Left lung (tissue), 4 donors: ENCODE measurements at regions not wholly inside any gene's neighbourhood (a gene's known extent, or its start where the extent isn't known, plus 50 kb on each side); places are given as distances from the start of the nearest gene placed in this dataset.

Experiments used
- ATAC-seq: fragments of 200-7000 bp; cut with Tn5 transposase; one replicate; pipeline ENCODE4 v1.9.1; 2020; ENCODE audit warnings: moderate library complexity
- DNase-seq, 4 donors: peaks; one replicate each; pipeline ENCODE4 v3.0.0-alpha.2; 2013 to 2020
- H3K27ac ChIP-seq, 2 donors: fragments of 200-600 bp; sonication (generic) in 1 of 2; one replicate each; pipeline versions ENCODE4 v1.5.0 to v1.8.0; 2020 to 2021
- H3K27me3 ChIP-seq, 2 donors: fragments of 200-600 bp; sonication (generic) in 1 of 2; one replicate each; pipeline versions ENCODE4 v1.5.0 to v1.8.0; 2020 to 2021
- H3K36me3 ChIP-seq, 2 donors: fragments of 200-600 bp; sonication (generic) in 1 of 2; one replicate each; pipeline versions ENCODE4 v1.5.0 to v1.8.0; 2020 to 2021
- H3K4me1 ChIP-seq, 2 donors: fragments of 200-600 bp; one replicate each; pipeline ENCODE4 v1.8.0; 2021
- H3K4me3 ChIP-seq, 2 donors: fragments of 200-600 bp; sonication (generic) in 1 of 2; one replicate each; pipeline versions ENCODE4 v1.5.0 to v1.8.0; 2020 to 2021; ENCODE audit warnings: mild to moderate bottlenecking in 1 of 2
- H3K9me3 ChIP-seq, 2 donors: fragments of 200-600 bp; sonication (generic) in 1 of 2; one replicate each; pipeline versions ENCODE4 v1.5.0 to v1.8.0; 2020 to 2021
- intact Hi-C, 2 donors: fragments of 100-400 bp; cut with DNase I; formaldehyde crosslinking; loops; one replicate each; pipeline versions ENCODE4 v1.11.2 to v1.14.2; 2022
- TF ChIP-seq, protein P1 (sequence below), 2 donors: fragments of 200-600 bp; sonication (generic) in 1 of 2; IDR thresholded peaks; one replicate each; pipeline versions ENCODE4 v1.5.0 to v1.8.0; 2021; ENCODE audit warnings: antibody characterized with exemption in 2 of 2
- donor health status: DM: no; HTN: yes; CAD: no.
- donor health status: DM: no; HTN: no; CAD: no.

DNA sequence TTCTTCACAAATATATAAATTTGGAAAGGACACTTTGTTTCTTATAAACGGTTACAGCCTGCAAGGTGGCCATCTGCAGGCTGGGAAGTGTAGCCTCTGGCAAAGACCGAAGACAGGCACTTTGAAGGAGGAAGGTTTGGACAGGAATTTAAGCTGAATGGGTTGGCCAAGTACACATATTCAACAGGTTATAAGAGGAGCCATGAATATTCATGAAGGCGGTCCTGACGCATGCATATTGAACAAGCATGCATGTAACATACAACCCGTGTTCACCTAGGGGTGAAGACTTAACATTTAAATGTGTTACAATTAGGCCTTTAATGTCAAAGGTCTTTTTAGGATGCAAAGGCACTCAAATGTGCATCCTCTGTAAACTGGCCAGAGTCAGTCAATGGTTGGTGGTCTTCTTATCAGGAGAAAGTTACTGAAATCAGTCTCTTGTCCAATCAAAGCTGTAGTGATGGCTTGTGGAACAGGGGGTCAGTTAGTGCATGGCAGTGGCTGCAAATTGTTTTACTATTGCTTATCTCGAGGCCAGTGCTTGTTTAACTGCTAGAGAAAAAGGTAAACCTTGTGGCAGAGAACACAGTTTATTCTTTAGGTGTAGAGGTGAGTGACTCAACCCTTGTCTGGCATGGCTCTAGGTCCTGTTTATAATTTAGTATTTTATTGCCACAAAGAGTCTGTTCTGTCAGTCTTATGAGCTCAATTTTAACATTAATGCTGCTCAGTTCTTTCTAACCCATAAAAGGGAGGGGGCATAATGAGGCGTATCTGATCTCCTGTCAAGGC is 70.3 kb upstream of the F3 start:
- Histone ChIP-seq H3K36me3 (no peaks in the 10 kb centered on the region), H3K9me3 (no peaks in the 10 kb centered on the region), H3K27ac (peak overlapping the region in 1 of 2 donors; percentile 44), H3K4me3 (no peak overlapping the region), H3K4me1 (peaks cover 0 to 46% of the 10 kb centered on the region in 2 donors), H3K27me3 (no peaks in the 10 kb centered on the region)
- no peak for DNase-seq
- peak; percentile 46 for ATAC-seq
- TF ChIP-seq, protein P1, sequence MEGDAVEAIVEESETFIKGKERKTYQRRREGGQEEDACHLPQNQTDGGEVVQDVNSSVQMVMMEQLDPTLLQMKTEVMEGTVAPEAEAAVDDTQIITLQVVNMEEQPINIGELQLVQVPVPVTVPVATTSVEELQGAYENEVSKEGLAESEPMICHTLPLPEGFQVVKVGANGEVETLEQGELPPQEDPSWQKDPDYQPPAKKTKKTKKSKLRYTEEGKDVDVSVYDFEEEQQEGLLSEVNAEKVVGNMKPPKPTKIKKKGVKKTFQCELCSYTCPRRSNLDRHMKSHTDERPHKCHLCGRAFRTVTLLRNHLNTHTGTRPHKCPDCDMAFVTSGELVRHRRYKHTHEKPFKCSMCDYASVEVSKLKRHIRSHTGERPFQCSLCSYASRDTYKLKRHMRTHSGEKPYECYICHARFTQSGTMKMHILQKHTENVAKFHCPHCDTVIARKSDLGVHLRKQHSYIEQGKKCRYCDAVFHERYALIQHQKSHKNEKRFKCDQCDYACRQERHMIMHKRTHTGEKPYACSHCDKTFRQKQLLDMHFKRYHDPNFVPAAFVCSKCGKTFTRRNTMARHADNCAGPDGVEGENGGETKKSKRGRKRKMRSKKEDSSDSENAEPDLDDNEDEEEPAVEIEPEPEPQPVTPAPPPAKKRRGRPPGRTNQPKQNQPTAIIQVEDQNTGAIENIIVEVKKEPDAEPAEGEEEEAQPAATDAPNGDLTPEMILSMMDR (IDR thresholded peaks at IDR 0.05) = no peak
- intact Hi-C loops = no loop called here

DNA sequence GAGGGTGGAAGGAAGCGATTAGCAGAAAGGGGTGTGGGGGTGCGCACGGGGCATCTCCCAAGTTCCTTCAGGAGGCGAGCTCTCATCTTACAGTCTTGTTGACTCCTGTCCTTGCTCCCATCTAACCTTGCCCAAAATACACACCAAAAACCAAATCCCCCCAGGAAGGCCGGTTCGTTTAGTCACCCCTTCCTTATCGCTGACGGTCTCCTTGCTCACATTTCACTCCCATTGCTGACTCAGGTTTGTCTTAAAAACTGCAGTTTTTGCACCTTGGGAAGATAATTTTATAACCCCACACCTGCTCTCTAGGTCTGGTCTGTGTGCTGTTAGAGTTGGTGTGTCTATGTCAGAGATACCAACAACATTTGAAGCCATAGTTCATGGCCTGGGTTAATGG is 68.1 kb upstream of the F3 start:
- Histone ChIP-seq H3K4me3 (no peak overlapping the region), H3K4me1 (peaks cover 0 to 42% of the 10 kb centered on the region in 2 donors), H3K9me3 (no peaks in the 10 kb centered on the region), H3K36me3 (no peaks in the 10 kb centered on the region), H3K27me3 (no peaks in the 10 kb centered on the region), H3K27ac (no peak overlapping the region)
- DNase-seq (no peak), ATAC-seq (no peak)
- intact Hi-C loops = no loop called here
- TF ChIP-seq, protein P1 (IDR thresholded peaks at IDR 0.05) = no peak

DNA sequence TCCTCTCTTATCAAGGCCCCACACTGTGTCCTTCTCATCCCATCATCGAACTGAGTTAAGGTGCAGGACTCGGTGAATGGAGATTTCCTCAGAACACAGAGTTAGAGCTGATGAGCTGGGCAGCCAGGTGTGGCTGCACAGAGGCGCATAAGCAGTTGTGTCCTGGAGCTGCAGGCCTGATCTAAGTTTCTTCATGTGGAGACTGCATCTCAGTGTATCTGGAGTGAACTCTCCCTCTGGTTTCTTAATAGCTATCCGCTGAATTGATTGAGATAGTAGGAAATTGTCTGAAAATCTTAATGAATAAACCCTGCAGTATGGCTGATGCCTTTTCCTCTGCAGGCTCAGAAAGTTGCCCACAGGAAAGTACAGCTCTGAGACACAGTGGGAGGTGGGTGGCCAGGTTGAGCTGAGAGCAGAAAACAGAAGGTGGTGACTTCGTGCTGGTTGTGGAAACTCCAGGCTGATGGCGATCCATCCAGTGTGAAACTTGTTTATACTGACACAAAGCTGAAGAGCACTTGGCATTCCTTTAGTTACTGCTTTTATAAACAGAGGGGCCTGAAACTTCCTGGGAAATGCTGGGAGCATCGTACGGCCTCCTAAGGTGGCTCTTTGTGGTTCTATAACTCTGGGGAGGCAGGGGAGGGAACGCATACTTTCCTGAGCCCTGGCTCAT is 67.4 kb upstream of the F3 start:
- H3K27me3 ChIP-seq = peaks cover 0 to 1% of the 10 kb centered on the region in 2 donors
- H3K36me3 ChIP-seq = no peaks in the 10 kb centered on the region
- peaks cover 0 to 35% of the 10 kb centered on the region in 2 donors for H3K4me1 ChIP-seq
- H3K27ac ChIP-seq = peak overlapping the region in 1 of 2 donors; percentile 29
- no peak overlapping the region for H3K4me3 ChIP-seq
- intact Hi-C loops = no loop called here
- DNase-seq (no peak), ATAC-seq (peak; percentile 18)
- H3K9me3 ChIP-seq = no peaks in the 10 kb centered on the region
- TF ChIP-seq, protein P1 (IDR thresholded peaks at IDR 0.05) = no peak

DNA sequence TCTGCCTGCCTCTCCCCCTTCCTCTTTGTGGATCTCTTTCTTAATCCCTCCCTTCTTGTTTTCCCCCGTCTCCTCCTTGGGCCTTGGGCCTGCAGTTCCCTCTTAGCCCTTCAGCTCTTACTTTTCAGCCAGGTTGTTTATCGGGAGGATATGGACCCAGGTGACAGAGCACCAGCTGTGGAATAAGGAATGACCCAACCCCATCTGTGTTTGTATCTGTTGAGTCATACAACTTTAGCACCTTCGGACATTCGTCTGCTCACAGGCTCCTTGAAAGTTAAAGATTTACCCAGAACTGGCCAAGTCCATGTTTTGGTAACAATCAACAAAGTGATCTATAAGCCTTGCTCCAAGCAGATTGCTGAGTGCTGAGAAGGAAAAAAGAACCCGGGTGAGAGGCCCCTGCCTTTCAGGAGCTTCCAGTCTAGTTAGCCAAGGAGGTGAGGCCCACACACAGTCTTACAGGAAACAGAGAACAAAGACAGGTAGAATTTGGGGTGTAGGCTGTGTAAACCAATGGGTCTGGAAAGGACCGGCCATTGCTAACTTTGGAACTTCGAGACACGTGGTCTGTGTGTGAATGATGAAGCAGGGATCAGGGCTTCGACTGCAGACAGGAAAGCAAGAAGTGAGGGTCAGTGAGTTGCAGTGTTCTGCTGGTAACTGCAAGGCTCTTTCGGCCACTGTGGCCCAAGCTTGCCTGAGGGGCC is 66.7 kb upstream of the F3 start:
- no peak overlapping the region for H3K4me3 ChIP-seq
- peaks cover 0 to 32% of the 10 kb centered on the region in 2 donors for H3K4me1 ChIP-seq
- H3K9me3 ChIP-seq = no peaks in the 10 kb centered on the region
- peak overlapping the region in 1 of 2 donors; percentile 44 for H3K27ac ChIP-seq
- ATAC-seq (peak; percentile 90), DNase-seq (no peak)
- intact Hi-C loops = no loop called here
- H3K27me3 ChIP-seq = peaks cover 0 to 8% of the 10 kb centered on the region in 2 donors
- no peaks in the 10 kb centered on the region for H3K36me3 ChIP-seq
- TF ChIP-seq, protein P1 (IDR thresholded peaks at IDR 0.05) = no peak

DNA sequence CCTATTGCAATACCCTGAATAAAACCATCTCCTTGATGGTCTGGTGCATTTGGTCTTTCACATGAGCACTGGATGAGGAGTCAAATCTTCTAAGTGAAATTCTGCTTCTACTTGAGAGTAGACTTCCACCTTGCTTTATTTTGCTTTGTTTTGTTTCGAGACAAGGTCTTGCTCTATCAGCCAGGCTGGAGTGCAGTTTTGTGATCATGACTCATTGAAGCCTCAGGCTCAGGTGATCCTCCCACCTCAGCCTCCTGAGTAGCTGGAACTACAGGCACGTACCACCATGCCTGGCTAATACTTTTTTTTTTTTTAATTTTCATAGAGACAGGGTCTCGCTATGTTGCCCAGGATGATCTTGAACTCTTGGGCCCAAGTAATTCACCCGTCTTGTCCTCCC is 65.8 kb upstream of the F3 start:
- Histone ChIP-seq H3K36me3 (no peaks in the 10 kb centered on the region), H3K27ac (no peak overlapping the region), H3K4me3 (no peak overlapping the region), H3K4me1 (peaks cover 0 to 32% of the 10 kb centered on the region in 2 donors), H3K9me3 (no peaks in the 10 kb centered on the region), H3K27me3 (peaks cover 0 to 8% of the 10 kb centered on the region in 2 donors)
- DNase-seq (no peak), ATAC-seq (no peak)
- intact Hi-C loops = no loop called here
- TF ChIP-seq, protein P1 (IDR thresholded peaks at IDR 0.05) = no peak
